ENCODE measurements at regions not wholly inside any gene's neighbourhood (a gene's known extent, or its start where the extent isn't known, plus 50 kb on each side); places are given as distances from the start of the nearest gene placed in this dataset.
A peak's percentile ranks its signal among the peaks of the same experiment; 100 is the strongest.

DNA sequence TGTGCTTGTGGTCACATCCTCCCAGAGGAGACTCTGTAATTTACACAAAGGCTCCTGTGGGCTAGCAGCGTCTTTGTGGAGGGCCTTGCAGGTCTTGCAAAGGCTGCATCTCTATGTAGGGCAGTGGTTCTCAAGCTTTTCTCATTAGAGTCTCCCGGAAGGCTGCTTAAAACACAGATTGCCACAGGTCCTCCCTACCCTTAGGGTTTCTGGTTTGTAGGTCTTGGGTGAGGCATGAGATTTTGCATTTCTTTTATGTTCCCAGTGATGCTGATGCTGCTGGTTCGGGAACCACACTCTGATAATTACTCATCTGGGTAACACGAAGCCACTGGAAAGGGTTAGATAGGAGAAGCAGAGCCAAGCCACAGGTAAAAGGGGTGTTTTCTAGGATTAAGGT is 151.3 kb upstream of the ZBED5 start:
- ATAC-seq: peak; percentile 40
- Mint-ChIP-seq H3K4me1 (no peaks in the 10 kb centered on the region), H3K4me3 (no peak overlapping the region)

DNA sequence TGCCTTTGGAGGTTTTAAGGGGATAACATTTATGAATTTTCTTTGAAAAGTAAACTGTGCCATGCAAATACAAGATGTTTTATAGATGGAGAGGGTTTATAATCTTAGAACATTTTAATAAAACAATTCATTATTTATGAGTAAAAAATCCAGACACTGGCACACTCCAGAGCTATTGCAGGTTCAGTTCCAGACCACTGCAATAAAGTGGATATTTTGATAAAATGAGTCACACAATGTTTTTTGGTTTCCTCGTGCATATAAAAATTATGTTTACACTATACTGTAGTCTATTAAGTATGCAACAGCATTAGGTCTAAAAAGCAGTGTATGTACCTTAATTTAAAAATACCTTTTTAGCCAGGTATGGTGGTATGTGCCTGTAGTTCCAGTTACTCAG is 146.2 kb upstream of the ZBED5 start:
- H3K36me3 Mint-ChIP-seq: no peaks in the 10 kb centered on the region
- H3K4me3 Mint-ChIP-seq: no peak overlapping the region
- no peak overlapping the region for H3K27ac Mint-ChIP-seq
- DNase-seq (ENCODE audit: low spot score in 2 of 2) (no peak), ATAC-seq (no peak)
- no peaks in the 10 kb centered on the region for H3K9me3 Mint-ChIP-seq
- H3K4me1 Mint-ChIP-seq: no peaks in the 10 kb centered on the region

More for the DNA sequence above, 151.3 kb upstream of the ZBED5 start:
- Mint-ChIP-seq H3K9me3 (no peaks in the 10 kb centered on the region), H3K36me3 (no peaks in the 10 kb centered on the region), H3K27ac (no peak overlapping the region)
- no peak for DNase-seq (ENCODE audit: low spot score in 2 of 2)

DNA sequence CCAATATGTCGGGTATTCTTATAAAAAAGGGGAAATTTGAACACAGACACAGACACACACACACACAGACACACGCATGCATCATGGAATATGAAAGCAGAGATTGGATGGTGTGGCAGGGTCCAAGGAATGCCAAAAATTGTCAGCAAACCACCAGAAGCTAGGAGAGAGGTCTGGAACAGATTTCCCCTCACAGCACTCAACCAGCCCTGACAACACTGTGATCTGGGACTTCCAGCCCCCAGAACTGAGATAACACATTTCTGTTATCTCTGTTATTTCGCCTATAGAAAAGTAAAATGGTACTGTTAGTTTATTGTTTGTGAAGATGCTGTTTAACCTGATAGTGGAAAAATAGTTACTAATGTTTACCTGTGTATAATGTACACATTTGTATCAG is 145.4 kb upstream of the ZBED5 start:
- no peaks in the 10 kb centered on the region for H3K9me3 Mint-ChIP-seq
- no peaks in the 10 kb centered on the region for H3K36me3 Mint-ChIP-seq
- no peak for ATAC-seq
- H3K27ac Mint-ChIP-seq: no peak overlapping the region
- no peak for DNase-seq (ENCODE audit: low spot score in 2 of 2)
- no peaks in the 10 kb centered on the region for H3K4me1 Mint-ChIP-seq
- H3K4me3 Mint-ChIP-seq: no peak overlapping the region

DNA sequence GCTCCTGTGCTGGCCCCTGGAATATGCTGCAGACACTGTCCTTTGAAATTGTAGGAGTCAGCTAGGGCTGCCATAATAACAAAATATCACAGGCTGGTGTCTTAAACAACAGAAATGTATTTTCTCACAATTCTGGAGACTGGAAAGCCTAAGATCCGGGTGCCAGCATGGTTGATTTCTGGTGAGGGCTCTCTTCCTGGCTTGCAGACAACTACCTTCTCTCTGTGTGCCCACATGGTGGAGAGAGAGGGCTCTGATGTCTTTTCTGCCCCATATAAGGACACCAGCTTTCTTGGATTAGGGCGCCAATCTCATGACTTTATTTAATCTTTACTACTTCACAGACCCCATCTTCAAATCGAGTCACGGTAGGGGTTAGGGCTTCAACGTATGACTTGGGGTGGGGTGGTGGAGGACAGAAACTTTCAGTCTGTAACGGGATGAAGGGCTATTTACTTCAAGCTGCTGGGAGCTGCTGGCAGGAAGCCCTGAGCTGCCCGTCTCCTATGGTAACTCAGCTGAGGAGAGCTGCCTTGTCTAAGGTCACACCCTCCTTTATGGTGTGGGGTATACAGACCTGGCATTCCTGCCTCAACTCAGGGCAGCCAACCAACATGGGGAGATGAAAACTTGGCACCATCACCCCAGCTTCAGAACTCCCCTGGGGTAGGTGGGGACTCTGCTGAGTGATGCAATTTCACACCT is 142.9 kb upstream of the ZBED5 start:
- Mint-ChIP-seq H3K4me1 (no peaks in the 10 kb centered on the region), H3K27ac (no peak overlapping the region), H3K36me3 (no peaks in the 10 kb centered on the region), H3K9me3 (no peaks in the 10 kb centered on the region), H3K4me3 (no peak overlapping the region)
- DNase-seq (ENCODE audit: low spot score in 2 of 2) (no peak), ATAC-seq (peak; percentile 28)

DNA sequence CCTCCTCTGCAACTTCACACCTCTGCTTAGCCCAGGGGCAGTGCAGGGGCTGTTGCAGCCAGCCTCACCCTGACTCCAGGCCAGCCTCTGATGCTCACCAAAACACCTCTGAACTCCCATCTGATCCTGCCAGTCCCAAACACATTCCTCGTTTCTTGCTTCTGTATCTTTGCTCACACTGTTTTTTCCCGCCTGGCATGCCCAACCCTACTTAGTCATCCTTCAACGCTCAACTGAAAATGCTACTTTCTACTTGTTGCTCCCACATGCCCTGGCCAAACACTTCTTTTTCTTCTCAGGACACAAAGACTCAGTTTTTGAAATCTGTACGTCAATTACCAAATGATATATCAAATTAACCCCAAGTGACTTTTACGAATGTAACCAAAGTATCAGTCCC is 140.8 kb upstream of the ZBED5 start:
- H3K9me3 Mint-ChIP-seq: no peaks in the 10 kb centered on the region
- H3K4me3 Mint-ChIP-seq: no peak overlapping the region
- no peaks in the 10 kb centered on the region for H3K4me1 Mint-ChIP-seq
- ATAC-seq (no peak), DNase-seq (ENCODE audit: low spot score in 2 of 2) (no peak)
- H3K36me3 Mint-ChIP-seq: no peaks in the 10 kb centered on the region
- no peak overlapping the region for H3K27ac Mint-ChIP-seq

DNA sequence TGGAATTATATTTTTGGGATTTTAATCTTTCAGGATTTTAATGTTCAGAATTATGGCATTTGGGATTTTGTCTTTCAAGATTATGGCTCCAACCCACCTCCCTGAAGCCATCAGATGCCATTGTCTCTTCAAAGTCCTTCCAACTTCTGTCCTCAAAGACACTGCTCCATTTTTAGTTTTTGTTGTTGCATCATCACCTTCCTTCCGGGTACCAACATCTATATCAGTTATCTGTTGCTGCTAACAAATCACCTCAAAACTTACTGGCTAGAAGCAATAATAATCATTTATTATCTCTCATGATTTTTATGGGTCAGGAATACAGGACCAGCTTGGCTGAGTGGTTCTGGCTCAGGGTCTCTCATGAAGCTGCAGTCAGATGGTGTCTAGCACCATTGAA is 138.8 kb upstream of the ZBED5 start:
- H3K9me3 Mint-ChIP-seq: no peaks in the 10 kb centered on the region
- no peak for DNase-seq (ENCODE audit: low spot score in 2 of 2)
- no peaks in the 10 kb centered on the region for H3K4me1 Mint-ChIP-seq
- H3K4me3 Mint-ChIP-seq: no peak overlapping the region
- H3K27ac Mint-ChIP-seq: no peak overlapping the region
- no peaks in the 10 kb centered on the region for H3K36me3 Mint-ChIP-seq
- ATAC-seq: no peak

DNA sequence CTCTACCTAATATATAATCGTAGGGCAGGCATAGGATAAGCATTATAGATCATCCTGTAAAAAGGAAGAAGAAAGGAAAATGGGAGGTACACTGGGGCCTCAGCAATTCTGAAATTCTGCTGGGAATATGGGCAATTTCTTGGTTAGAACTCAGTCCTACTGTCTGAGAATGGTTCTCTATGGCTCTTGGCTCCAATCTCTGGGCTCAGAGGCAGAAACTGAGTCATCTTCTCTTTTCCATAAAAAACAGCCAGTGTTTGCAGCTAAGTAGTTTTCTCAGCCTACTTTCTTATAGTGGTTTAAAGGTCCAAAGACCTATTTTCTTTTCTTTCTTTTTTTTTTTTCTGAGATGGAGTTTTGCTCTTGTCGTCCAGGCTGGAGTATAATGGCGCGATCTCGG is 135.8 kb upstream of the ZBED5 start:
- Mint-ChIP-seq H3K4me1 (no peaks in the 10 kb centered on the region), H3K4me3 (no peak overlapping the region), H3K9me3 (no peaks in the 10 kb centered on the region), H3K36me3 (no peaks in the 10 kb centered on the region), H3K27ac (no peak overlapping the region)
- no peak for DNase-seq (ENCODE audit: low spot score in 2 of 2)
- ATAC-seq: no peak

DNA sequence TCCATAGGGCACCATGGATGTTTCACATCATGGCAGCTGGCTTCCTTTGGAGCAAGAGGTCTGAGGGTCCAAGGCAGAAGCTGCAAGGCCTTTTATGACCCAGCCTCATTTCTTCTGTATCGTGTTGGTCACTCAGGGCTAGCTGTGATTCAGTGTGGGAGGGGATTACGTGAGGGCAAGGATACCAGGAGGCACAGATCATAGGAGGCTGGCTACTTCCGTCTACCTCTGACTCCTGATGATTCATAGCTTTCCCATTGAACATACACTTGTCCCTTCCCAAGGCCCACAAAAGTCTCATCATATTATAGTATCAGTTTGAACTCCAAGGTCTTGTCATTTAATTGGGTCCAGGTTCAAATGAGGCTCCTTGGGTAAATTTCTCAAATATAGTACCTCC is 135.3 kb upstream of the ZBED5 start:
- no peaks in the 10 kb centered on the region for H3K4me1 Mint-ChIP-seq
- DNase-seq (ENCODE audit: low spot score in 2 of 2) (no peak), ATAC-seq (no peak)
- no peak overlapping the region for H3K4me3 Mint-ChIP-seq
- no peaks in the 10 kb centered on the region for H3K9me3 Mint-ChIP-seq
- no peaks in the 10 kb centered on the region for H3K36me3 Mint-ChIP-seq
- no peak overlapping the region for H3K27ac Mint-ChIP-seq

DNA sequence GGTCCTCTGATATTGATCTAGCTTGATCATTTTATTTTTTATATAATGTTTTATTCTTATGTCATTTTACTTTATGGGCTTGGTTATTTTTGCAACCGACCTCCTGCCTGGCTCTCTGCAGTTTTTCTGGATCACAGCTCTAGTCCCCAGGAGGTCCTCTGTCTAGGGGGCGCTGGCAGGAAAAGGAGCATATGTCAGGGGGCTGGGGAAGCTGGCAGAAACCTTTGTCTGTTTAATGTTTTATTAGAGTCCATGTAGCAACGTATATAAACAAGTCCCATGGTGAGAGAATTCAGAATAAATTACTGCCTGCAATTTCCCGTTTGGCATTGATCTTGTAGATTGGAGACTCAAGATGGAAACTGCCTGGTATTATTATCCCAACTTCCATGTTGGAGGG is 133.5 kb upstream of the ZBED5 start:
- Mint-ChIP-seq H3K4me1 (no peaks in the 10 kb centered on the region), H3K9me3 (no peaks in the 10 kb centered on the region), H3K4me3 (no peak overlapping the region), H3K36me3 (no peaks in the 10 kb centered on the region), H3K27ac (no peak overlapping the region)
- DNase-seq (ENCODE audit: low spot score in 2 of 2) (no peak), ATAC-seq (no peak)

DNA sequence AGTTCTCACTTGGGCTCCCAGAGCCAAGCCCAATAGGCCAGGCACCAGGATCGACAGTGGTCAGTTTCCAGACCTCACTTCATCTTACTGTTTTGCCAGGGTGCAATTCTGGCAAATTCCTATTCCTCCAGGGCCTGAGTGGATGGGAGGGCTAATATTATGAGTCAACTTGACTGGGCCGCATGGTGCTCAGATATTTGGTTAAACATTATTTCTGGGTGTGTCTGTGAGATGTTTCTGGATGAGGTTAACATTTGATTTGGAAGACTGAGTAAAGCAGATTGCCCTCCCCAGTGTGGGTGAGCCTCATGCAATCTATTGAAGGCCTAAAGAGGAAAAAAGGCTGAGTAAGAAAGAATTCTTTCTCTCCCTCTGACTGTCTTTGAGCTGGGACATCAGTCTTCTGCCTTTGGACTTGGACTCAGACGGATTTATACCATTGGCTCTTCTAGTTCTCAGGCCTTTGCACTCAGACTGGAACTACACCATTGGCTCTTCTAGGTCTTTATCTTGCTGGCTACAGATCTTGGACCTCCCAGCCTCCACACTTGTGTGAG is 132.9 kb upstream of the ZBED5 start:
- no peak overlapping the region for H3K27ac Mint-ChIP-seq
- no peak overlapping the region for H3K4me3 Mint-ChIP-seq
- no peaks in the 10 kb centered on the region for H3K9me3 Mint-ChIP-seq
- no peaks in the 10 kb centered on the region for H3K36me3 Mint-ChIP-seq
- ATAC-seq: no peak
- H3K4me1 Mint-ChIP-seq: no peaks in the 10 kb centered on the region
- no peak for DNase-seq (ENCODE audit: low spot score in 2 of 2)

DNA sequence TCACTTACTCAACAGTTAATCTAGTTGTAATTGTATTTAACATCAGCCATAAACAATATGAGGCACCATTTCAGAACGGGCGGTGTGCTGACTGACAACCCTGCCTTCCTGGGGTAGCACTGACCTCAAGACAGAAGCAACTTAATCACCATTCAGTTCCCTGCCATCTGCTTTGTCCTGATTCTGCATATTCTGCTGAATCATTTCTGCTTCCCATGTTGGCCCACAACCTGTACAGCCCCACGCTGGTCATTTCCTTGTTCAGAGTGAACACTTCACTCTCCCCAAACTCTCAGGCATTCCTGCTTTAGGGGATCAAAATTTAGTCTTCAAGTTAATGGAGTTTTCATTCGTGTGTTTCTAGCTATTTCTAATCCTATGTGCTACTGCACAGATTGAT is 132.3 kb upstream of the ZBED5 start:
- H3K4me3 Mint-ChIP-seq: no peak overlapping the region
- no peak overlapping the region for H3K27ac Mint-ChIP-seq
- ATAC-seq (peak; percentile 16), DNase-seq (ENCODE audit: low spot score in 2 of 2) (no peak)
- no peaks in the 10 kb centered on the region for H3K36me3 Mint-ChIP-seq
- no peaks in the 10 kb centered on the region for H3K9me3 Mint-ChIP-seq
- H3K4me1 Mint-ChIP-seq: no peaks in the 10 kb centered on the region

DNA sequence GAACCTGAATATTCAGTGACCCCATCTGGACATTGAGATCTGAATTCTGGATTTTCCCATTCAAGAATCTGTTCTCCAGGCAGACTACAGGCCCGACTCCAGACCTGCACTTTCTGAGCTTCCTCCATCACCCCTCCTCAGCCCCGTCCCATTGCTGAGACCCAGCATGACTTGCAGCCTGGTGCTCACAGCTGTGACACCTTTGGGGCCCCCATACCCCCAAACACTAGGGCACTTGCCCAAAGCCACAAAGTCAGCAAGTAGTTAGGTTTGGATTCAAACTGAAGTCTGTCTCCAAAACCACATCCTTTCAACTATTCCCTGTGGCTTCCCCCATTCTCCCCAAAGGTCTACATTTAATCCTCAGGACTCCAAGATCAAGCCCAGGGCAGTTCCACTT is 128.2 kb upstream of the ZBED5 start:
- H3K36me3 Mint-ChIP-seq: no peaks in the 10 kb centered on the region
- no peak for ATAC-seq

DNA sequence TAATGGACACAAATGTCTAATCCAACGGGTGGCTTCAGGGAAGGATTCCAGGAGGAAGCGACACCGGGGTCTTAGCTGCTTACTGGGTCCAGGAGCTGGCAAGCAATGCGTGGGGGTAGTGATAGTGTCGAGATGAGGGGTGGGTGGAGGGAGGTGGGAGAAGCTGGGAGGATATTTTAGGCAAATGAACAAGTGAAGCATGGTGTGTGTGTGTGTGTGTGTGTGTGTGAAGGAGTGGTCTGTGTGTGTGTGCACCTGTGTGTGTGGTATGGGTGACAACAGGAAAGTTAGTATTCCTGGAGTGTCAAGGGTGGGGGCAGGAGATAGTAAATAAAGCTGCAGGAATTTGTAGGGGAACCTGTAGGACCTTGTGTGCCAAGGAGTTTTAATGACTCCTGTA is 126.9 kb upstream of the ZBED5 start:
- no peaks in the 10 kb centered on the region for H3K4me1 Mint-ChIP-seq
- ATAC-seq: no peak
- no peaks in the 10 kb centered on the region for H3K9me3 Mint-ChIP-seq
- H3K4me3 Mint-ChIP-seq: no peak overlapping the region
- no peaks in the 10 kb centered on the region for H3K36me3 Mint-ChIP-seq
- no peak overlapping the region for H3K27ac Mint-ChIP-seq
- no peak for DNase-seq (ENCODE audit: low spot score in 2 of 2)

More for the DNA sequence above, 128.2 kb upstream of the ZBED5 start:
- Mint-ChIP-seq H3K4me3 (no peak overlapping the region), H3K27ac (no peak overlapping the region), H3K9me3 (no peaks in the 10 kb centered on the region), H3K4me1 (no peaks in the 10 kb centered on the region)
- no peak for DNase-seq (ENCODE audit: low spot score in 2 of 2)

DNA sequence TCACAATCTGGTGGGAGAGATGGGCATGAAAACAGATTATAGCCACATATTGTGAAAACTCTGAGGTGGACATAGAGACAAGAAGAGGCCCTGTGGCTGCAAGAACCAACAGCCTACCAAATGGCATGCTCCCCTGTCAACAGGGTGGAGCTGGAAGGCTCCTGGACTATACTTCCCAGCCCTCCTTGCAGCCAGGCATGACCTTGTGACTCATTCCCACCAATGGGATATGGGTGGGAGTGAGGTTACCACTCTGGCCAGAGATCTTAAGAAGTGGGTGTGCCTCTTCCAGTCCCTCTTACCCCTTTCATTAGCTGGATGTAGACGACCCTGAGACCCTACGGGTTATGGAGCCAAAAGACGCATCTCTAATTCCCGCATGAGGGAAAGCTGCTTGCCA is 126.4 kb upstream of the ZBED5 start:
- Mint-ChIP-seq H3K4me1 (no peaks in the 10 kb centered on the region), H3K4me3 (no peak overlapping the region), H3K36me3 (no peaks in the 10 kb centered on the region), H3K27ac (no peak overlapping the region), H3K9me3 (no peaks in the 10 kb centered on the region)
- DNase-seq (ENCODE audit: low spot score in 2 of 2) (no peak), ATAC-seq (no peak)

DNA sequence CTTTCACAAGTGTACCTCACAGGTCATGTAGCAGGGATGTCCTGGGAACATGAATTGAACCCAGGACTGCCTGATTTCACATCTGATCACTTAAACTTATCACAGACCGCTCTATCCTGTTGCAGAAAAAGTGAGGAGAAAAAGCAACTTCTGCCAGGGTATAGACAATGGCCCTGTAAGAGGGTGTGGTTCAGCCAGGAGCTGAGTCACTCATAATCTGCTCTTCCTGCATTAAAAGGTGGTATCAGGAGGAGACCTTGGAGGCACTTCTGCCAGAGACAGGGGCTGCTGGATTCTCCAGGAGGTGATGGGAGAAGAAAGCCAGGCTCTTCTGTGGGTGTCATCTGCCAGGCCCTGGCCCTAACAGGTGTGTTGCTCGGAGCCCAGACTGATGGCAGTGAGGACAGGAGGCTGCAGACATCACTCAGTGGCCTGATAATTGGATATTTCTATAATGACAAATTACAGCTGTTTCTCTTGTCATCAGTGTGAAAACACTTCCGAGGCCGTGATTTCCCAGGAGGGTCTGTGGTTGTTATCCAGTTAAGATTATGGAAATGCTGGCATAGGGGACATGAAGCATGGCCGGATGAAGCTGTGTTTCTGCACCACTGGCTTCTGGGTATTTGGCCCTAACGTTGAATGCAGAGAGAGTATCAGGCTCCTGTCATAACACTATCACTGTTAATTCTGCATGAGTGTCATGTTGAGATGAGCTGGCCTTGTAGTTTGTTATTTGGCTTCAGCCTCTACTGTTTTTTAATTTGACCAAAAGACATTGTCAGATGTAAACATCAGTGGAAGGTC is 125.1 kb upstream of the ZBED5 start:
- Mint-ChIP-seq H3K27ac (no peak overlapping the region), H3K4me3 (no peak overlapping the region), H3K9me3 (no peaks in the 10 kb centered on the region), H3K36me3 (no peaks in the 10 kb centered on the region), H3K4me1 (no peaks in the 10 kb centered on the region)
- ATAC-seq: no peak
- no peak for DNase-seq (ENCODE audit: low spot score in 2 of 2)

DNA sequence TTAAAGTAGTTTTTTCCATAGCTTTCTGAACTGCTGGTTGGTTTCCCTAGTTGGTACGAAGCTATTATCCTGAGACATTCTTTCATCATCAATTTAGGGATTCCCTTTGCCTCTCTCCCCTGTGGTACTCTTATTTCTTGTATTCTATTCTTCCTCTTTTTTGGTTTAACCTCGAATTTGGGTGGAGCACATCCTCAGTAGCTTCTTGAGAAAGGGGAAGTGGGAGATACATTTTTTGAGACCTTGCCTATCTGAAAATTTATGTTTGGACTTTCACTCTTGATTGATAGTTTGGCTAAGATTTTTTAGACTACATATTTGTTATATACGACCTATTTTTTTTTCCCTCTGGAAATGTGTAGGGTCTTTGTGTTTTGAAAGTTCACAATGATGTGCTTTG is 121.7 kb upstream of the ZBED5 start:
- Mint-ChIP-seq H3K4me1 (no peaks in the 10 kb centered on the region), H3K4me3 (no peak overlapping the region), H3K27ac (no peak overlapping the region), H3K36me3 (no peaks in the 10 kb centered on the region), H3K9me3 (no peaks in the 10 kb centered on the region)
- no peak for ATAC-seq
- no peak for DNase-seq (ENCODE audit: low spot score in 2 of 2)
